GM12878 (cell line): ENCODE measurements at regions not wholly inside any gene's neighbourhood (a gene's known extent, or its start where the extent isn't known, plus 50 kb on each side); places are given as distances from the start of the nearest gene placed in this dataset.

Experiments
- ATAC-seq: fragments of 200-7000 bp; cut with Tn5 transposase; 3 replicates; pipeline ENCODE4 v1.9.1; 2020; ENCODE audit warnings: mild to moderate bottlenecking, moderate library complexity
- BruUV-seq: library from RNA; stranded (reverse); fragments of 400-500 nt; replicated peaks from 2 replicates; lab custom pipeline; 2021; lab: Mats Ljungman, UMichigan
- CTCF ChIA-PET: fragments of 300-600 bp; sonication (Branson Sonifier 250); formaldehyde crosslinking; extraction: SDS; loops from one replicate; lab custom pipeline; 2021; ENCODE audit warnings: inconsistent platforms; lab: Yijun Ruan, JAX
- POLR2A ChIA-PET: fragments of 350-600 bp; formaldehyde crosslinking; extraction: SDS; loops from one replicate; lab custom pipeline; 2021; ENCODE audit warnings: inconsistent platforms; lab: Charles Lee
- RAD21 ChIA-PET: fragments of 300-600 bp; sonication (Branson Sonifier 250); formaldehyde crosslinking; loops from one replicate; lab custom pipeline; 2023; ENCODE audit warnings: antibody characterized with exemption; ENCODE audit not compliant: unreplicated experiment; lab: Charles Lee
- SMC1A ChIA-PET: fragments of 300-600 bp; sonication (Branson Sonifier 250); formaldehyde crosslinking; loops from one replicate; lab custom pipeline; 2023; ENCODE audit not compliant: unreplicated experiment, uncharacterized antibody; lab: Charles Lee
- DNase-seq: peaks from one replicate; pipeline ENCODE4 v3.0.0-alpha.2; 2011; ENCODE audit warnings: low read depth, low spot score
- FAIRE-seq: peaks from 3 replicates; lab custom pipeline; 2011; peaks lifted over from hg19 to GRCh38; lab: Jason Lieb, UNC
- H2AFZ ChIP-seq: 2 replicates; pipeline ENCODE4 v1.6.0; 2011; ENCODE audit warnings: low read depth, low read length, control low read depth; ENCODE audit not compliant: control insufficient read depth
- H3K27ac ChIP-seq: 2 replicates; pipeline ENCODE4 v1.5.1; 2011; ENCODE audit warnings: control low read depth; ENCODE audit not compliant: control insufficient read depth, insufficient read depth
- H3K27me3 ChIP-seq, 2 experiments: replicated peaks in 1 of 2; 2 replicates each; pipeline versions ENCODE4 v1.6.0 to v1.6.1; 2011; ENCODE audit warnings: low read length in 1 of 2; ENCODE audit not compliant: control insufficient read depth in 2 of 2, insufficient read depth in 2 of 2
- H3K36me3 ChIP-seq, 2 experiments: 2 replicates each; pipeline ENCODE4 v1.5.1; 2011; ENCODE audit warnings: low read length in 1 of 2; ENCODE audit not compliant: control insufficient read depth in 2 of 2, insufficient read depth in 2 of 2
- H3K4me1 ChIP-seq: 2 replicates; pipeline ENCODE4 v1.6.1; 2011; ENCODE audit warnings: mild to moderate bottlenecking, low read length, moderate library complexity, mixed read lengths; ENCODE audit not compliant: control insufficient read depth, insufficient read depth
- H3K4me2 ChIP-seq: 2 replicates; pipeline ENCODE4 v1.6.0; 2011; ENCODE audit warnings: control low read depth; ENCODE audit not compliant: control insufficient read depth, insufficient read depth
- H3K4me3 ChIP-seq: fragments of 200-600 bp; sonication (generic); 2 replicates; pipeline ENCODE4 v1.5.1; 2016
- H3K79me2 ChIP-seq: 2 replicates; pipeline ENCODE4 v1.6.0; 2011; ENCODE audit warnings: low read length; ENCODE audit not compliant: control insufficient read depth, insufficient read depth
- H3K9ac ChIP-seq: 2 replicates; pipeline ENCODE4 v1.8.0; 2011; ENCODE audit warnings: low read length, control low read depth, mixed read lengths; ENCODE audit not compliant: control insufficient read depth, insufficient read depth
- H3K9me3 ChIP-seq: replicated peaks from 3 replicates; pipeline ENCODE4 v1.5.1; 2011; ENCODE audit warnings: mild to moderate bottlenecking, low read length; ENCODE audit not compliant: control insufficient read depth, insufficient read depth
- H4K20me1 ChIP-seq: 2 replicates; pipeline ENCODE4 v1.6.0; 2011; ENCODE audit not compliant: control insufficient read depth, insufficient read depth
- BACH1 ChIP-seq: fragments of 450-650 bp; IDR thresholded peaks from 2 replicates; pipeline ENCODE4 v1.6.1; 2017; ENCODE audit warnings: mild to moderate bottlenecking, borderline replicate concordance
- BRCA1 ChIP-seq: IDR thresholded peaks from 2 replicates; pipeline ENCODE4 v1.6.1; 2011; ENCODE audit warnings: low read depth, low read length, improper control_type of control experiment
- CHD4 ChIP-seq: fragments of 200-600 bp; sonication (generic); IDR thresholded peaks from 2 replicates; pipeline ENCODE4 v1.6.1; 2016; ENCODE audit warnings: mild to moderate bottlenecking
- FOS ChIP-seq: IDR thresholded peaks from 3 replicates; pipeline ENCODE4 v1.6.1; 2011; ENCODE audit warnings: borderline replicate concordance; ENCODE audit not compliant: insufficient read length; ENCODE audit errors: extremely low read depth
- GATAD2B ChIP-seq: fragments of 450-650 bp; conservative IDR thresholded peaks from 2 replicates; pipeline ENCODE4 v1.6.1; 2017; ENCODE audit warnings: low read depth, mild to moderate bottlenecking, moderate library complexity
- MEF2A ChIP-seq: IDR thresholded peaks from 2 replicates; pipeline ENCODE4 v1.6.1; 2011; ENCODE audit warnings: low read depth, mild to moderate bottlenecking, low read length, moderate library complexity; ENCODE audit not compliant: insufficient read depth
- MLLT1 ChIP-seq: fragments of 450-650 bp; IDR thresholded peaks from 2 replicates; pipeline ENCODE4 v1.6.1; 2016; ENCODE audit warnings: mild to moderate bottlenecking
- NFYA ChIP-seq: IDR thresholded peaks from 2 replicates; pipeline ENCODE4 v1.6.1; 2011; ENCODE audit warnings: low read depth, mild to moderate bottlenecking, low read length, improper control_type of control experiment, borderline replicate concordance
- NR2C1 ChIP-seq: fragments of 450-650 bp; IDR thresholded peaks from 2 replicates; pipeline ENCODE4 v1.6.1; 2017; ENCODE audit warnings: antibody characterized with exemption, mild to moderate bottlenecking, moderate library complexity
- PAX5 ChIP-seq: IDR thresholded peaks from 2 replicates; pipeline ENCODE4 v1.6.1; 2011; ENCODE audit warnings: low read depth, low read length, borderline replicate concordance
- PAX8 ChIP-seq: fragments of 450-650 bp; IDR thresholded peaks from 2 replicates; pipeline ENCODE4 v1.6.1; 2017; ENCODE audit warnings: mild to moderate bottlenecking, moderate library complexity
- POU2F2 ChIP-seq: IDR thresholded peaks from 3 replicates; pipeline ENCODE4 v1.6.1; 2011; ENCODE audit warnings: low read depth, mild to moderate bottlenecking, low read length, borderline replicate concordance
- RUNX3 ChIP-seq: IDR thresholded peaks from 2 replicates; pipeline ENCODE4 v1.6.1; 2012; ENCODE audit warnings: low read length, inconsistent platforms
- SIX5 ChIP-seq: IDR thresholded peaks from 2 replicates; pipeline ENCODE4 v1.6.1; 2011; ENCODE audit warnings: mild to moderate bottlenecking, low read depth, low read length, moderate library complexity; ENCODE audit not compliant: severe bottlenecking
- TCF12 ChIP-seq: IDR thresholded peaks from 2 replicates; pipeline ENCODE4 v1.6.1; 2011; ENCODE audit warnings: low read depth, mild to moderate bottlenecking, low read length
- ZBED1 ChIP-seq: IDR thresholded peaks from 2 replicates; pipeline ENCODE4 v1.6.1; 2016; ENCODE audit warnings: borderline replicate concordance
- ZNF24 ChIP-seq: fragments of 450-650 bp; IDR thresholded peaks from 2 replicates; pipeline ENCODE4 v1.6.1; 2017; ENCODE audit warnings: antibody characterized with exemption, mild to moderate bottlenecking
- ZSCAN29 ChIP-seq: fragments of 450-650 bp; IDR thresholded peaks from 2 replicates; pipeline ENCODE4 v1.6.1; 2017; ENCODE audit warnings: mild to moderate bottlenecking, moderate library complexity
- WGBS: methylation state at CpG from one replicate; pipeline ENCODE4 v1.1.6; 2016; ENCODE audit warnings: low lambda C conversion rate; ENCODE audit not compliant: insufficient replicate concordance, insufficient coverage; ENCODE audit errors: missing lambda C conversion rate; 5-methylcytosine and 5-hydroxymethylcytosine counted together
- in situ Hi-C: fragments of 300-500 bp; cut with MboI; formaldehyde crosslinking; loops from 9 replicates; pipeline ENCODE4 v1.14.3; 2018; ENCODE audit warnings: mixed read lengths
- intact Hi-C: fragments of 100-400 bp; cut with micrococcal nuclease; formaldehyde crosslinking; loops from one replicate; pipeline ENCODE4 v1.14.2; 2022; ENCODE audit not compliant: unreplicated experiment

GRCh38 chr1:238776126-238776525 lies 610.2 kb upstream of the CHRM3 start:
- no peaks in the 10 kb centered on the region for H3K9me3 ChIP-seq
- H3K36me3 ChIP-seq: no peaks in the 10 kb centered on the region
- ChIA-PET RAD21 (no interaction called here), CTCF (interaction anchor here (1.4 kb wide), 1 partner anchor 10 kb away, joined by 3 read pairs; no protein-coding TSS in a partner anchor), SMC1A (no interaction called here), POLR2A (no interaction called here)
- no peak overlapping the region for H3K9ac ChIP-seq
- no peak overlapping the region for H3K27ac ChIP-seq
- no peak overlapping the region for H2AFZ ChIP-seq
- H3K79me2 ChIP-seq: no peaks in the 10 kb centered on the region
- intact Hi-C loops (no loop called here), in situ Hi-C loops (no loop called here)
- DNase-seq (no peak), ATAC-seq (no peak), FAIRE-seq (no peak)
- H3K4me1 ChIP-seq: no peaks in the 10 kb centered on the region
- WGBS: 43% methylated on average over 3 of the region's 3 CpGs
- no peaks in the 10 kb centered on the region for H4K20me1 ChIP-seq
- no peak overlapping the region for H3K4me3 ChIP-seq
- H3K27me3 ChIP-seq: no peaks in the 10 kb centered on the region
- no TSS peak for BruUV-seq
- no peak overlapping the region for H3K4me2 ChIP-seq
- TF ChIP-seq MEF2A: no peak
- TF ChIP-seq ZBED1: no peak
- TF ChIP-seq NR2C1: no peak
- TF ChIP-seq PAX5: no peak
- TF ChIP-seq BACH1: no peak
- no peak for TF ChIP-seq BRCA1
- no peak for TF ChIP-seq POU2F2
- TF ChIP-seq ZSCAN29: no peak

- Histone ChIP-seq H3K4me2 (no peak overlapping the region), H3K27me3 (no peaks in the 10 kb centered on the region), H3K9ac (no peak overlapping the region), H3K9me3 (no peaks in the 10 kb centered on the region), H3K4me1 (no peaks in the 10 kb centered on the region), H3K27ac (no peak overlapping the region), H3K36me3 (no peaks in the 10 kb centered on the region), H3K79me2 (no peaks in the 10 kb centered on the region), H3K4me3 (no peak overlapping the region), H4K20me1 (no peaks in the 10 kb centered on the region), H2AFZ (no peak overlapping the region)
- POLR2A ChIA-PET: no interaction called here
- FAIRE-seq: no peak
- CTCF ChIA-PET: no interaction called here
- 71% methylated on average over 2 of the region's 2 CpGs for WGBS
- intact Hi-C loops: no loop called here
- no TSS peak for BruUV-seq
- no peak for ATAC-seq
- SMC1A ChIA-PET: no interaction called here
- no peak for TF ChIP-seq GATAD2B
- no peak for TF ChIP-seq ZNF24
- no peak for TF ChIP-seq TCF12
- no peak for TF ChIP-seq CHD4
- no peak for TF ChIP-seq NFYA
- no peak for TF ChIP-seq FOS
- TF ChIP-seq MLLT1: no peak
- TF ChIP-seq SIX5: no peak
- no peak for TF ChIP-seq ZBED1
- TF ChIP-seq PAX8: no peak
- TF ChIP-seq RUNX3: no peak
- in situ Hi-C loops: no loop called here
- DNase-seq: no peak
- RAD21 ChIA-PET: no interaction called here
These were observed 614.0 kb upstream of the CHRM3 start for GRCh38 chr1:238772322-238772721.
